Cardiac fibroblast (primary cell): ENCODE measurements at regions not wholly inside any gene's neighbourhood (a gene's known extent, or its start where the extent isn't known, plus 50 kb on each side); places are given as distances from the start of the nearest gene placed in this dataset.

Source experiments
- DNase-seq, 2 donors: peaks; one replicate each; pipeline versions ENCODE4 v3.0.0 to v3.0.0-alpha.2; 2010; ENCODE audit warnings: low read depth in 2 of 2
- H3K4me3 ChIP-seq, 2 donors: replicated peaks in 1 of 2; 1 replicate in 1 of 2; 2 replicates in 1 of 2; pipeline ENCODE4 v1.5.1; 2011; ENCODE audit warnings: low read depth in 2 of 2, low read length in 2 of 2, mild to moderate bottlenecking in 2 of 2, moderate library complexity in 1 of 2
- TF ChIP-seq, protein P1 (sequence below): IDR thresholded peaks from one replicate; pipeline ENCODE4 v1.5.1; 2011; ENCODE audit warnings: low read depth, mild to moderate bottlenecking, low read length, inconsistent platforms

DNA sequence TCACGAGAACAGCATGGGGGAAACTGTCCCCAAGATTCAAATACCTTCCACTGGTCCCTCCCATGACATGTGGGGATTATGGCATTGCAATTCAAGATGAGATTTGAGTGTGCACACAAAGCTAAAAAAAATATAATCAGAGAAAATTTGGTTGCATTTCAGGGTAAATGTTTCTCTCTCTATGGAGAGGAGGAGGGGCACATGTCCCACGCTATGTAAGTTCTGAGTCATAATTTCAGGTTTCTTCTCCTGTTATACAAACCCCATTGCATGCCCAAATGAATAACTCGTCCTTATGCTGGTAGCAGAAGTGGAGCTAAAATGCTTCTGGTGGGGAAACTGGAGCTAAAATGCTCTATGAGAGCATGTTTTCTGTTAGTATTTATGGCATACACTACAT, 209.7 kb upstream of the DCBLD2 start:
- TF ChIP-seq, protein P1, sequence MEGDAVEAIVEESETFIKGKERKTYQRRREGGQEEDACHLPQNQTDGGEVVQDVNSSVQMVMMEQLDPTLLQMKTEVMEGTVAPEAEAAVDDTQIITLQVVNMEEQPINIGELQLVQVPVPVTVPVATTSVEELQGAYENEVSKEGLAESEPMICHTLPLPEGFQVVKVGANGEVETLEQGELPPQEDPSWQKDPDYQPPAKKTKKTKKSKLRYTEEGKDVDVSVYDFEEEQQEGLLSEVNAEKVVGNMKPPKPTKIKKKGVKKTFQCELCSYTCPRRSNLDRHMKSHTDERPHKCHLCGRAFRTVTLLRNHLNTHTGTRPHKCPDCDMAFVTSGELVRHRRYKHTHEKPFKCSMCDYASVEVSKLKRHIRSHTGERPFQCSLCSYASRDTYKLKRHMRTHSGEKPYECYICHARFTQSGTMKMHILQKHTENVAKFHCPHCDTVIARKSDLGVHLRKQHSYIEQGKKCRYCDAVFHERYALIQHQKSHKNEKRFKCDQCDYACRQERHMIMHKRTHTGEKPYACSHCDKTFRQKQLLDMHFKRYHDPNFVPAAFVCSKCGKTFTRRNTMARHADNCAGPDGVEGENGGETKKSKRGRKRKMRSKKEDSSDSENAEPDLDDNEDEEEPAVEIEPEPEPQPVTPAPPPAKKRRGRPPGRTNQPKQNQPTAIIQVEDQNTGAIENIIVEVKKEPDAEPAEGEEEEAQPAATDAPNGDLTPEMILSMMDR: no peak
- H3K4me3 ChIP-seq: no peak overlapping the region
- DNase-seq: peak in 1 of 2 donors; percentile 54

DNA sequence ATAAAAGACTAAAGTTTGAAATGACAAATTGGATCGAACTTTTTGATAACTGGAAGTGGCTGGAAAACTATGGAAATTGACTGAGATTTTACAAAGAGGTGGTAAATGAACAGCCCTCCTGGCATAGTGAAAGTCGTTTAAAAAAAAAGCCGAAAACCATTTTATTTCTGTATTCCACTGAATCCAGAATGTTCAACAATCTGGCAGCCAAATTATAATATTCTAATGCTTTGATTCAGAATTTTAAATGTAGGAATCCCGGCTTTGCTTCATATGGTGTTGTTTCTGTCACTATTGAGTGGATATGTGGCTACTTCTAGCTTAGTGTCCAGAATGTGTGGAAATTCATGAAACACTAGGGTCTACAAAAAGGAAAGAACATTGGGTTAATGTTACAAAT, 208.9 kb upstream of the DCBLD2 start:
- no peak overlapping the region for H3K4me3 ChIP-seq
- TF ChIP-seq, protein P1: no peak
- DNase-seq: no peak

DNA sequence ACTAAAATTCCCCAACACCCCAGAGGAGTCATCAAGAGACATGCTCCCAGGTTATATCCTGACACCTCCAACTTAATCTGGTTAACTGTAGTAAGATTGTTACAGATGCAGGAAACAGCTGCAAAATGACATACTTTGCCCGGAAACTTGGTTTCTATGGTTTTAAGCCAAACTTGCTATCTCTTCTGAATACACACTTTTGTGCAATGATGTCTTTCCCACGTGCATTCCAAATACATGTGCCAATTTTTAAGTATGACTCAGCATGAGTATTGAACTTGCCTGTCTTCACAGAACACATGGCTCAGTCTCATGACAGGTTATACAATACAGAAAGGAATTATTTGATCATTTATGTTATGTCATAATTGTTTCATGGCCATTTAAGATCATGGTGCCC, 207.0 kb upstream of the DCBLD2 start:
- no peak overlapping the region for H3K4me3 ChIP-seq
- TF ChIP-seq, protein P1: no peak
- DNase-seq: peak; percentile 96 to 99

DNA sequence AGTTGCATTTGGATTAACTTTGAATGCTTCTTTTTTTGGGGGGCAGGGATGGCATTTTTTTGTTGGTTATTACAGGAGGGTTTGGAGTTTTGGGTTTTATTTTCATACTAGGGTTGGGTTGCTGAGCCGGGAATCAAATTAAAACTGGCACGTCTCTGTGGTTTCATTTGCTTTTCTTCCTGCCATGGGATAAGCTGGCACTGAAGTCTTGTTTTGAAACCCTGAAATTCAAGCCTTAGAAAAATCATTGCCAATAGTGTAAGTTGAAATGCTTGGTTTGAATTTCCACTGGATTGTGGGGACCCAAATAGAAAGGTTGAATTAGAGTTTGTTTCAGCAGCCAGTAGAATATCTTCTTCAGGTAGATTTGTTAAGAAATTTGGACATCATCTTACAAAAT, 193.1 kb upstream of the DCBLD2 start:
- H3K4me3 ChIP-seq: no peak overlapping the region
- TF ChIP-seq, protein P1: no peak
- no peak for DNase-seq

DNA sequence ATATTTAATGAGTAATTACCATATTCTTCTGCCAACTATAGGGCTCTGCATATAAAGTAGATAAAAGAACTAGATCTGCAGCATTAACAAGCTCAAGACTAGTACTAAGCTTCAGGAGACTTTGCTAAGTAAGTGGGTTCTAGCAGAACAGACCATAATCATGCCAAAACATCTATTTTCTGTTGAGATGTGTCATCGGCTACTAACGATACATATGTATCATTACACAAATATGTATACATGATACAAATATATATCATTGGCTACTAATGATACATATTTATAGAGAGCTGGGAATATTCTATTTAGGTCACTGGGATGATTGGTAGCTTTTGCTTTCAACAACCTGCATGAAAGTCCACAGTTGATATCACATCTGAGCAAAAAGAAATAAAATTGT, 185.8 kb upstream of the DCBLD2 start:
- no peak for DNase-seq
- TF ChIP-seq, protein P1: no peak
- no peak overlapping the region for H3K4me3 ChIP-seq

DNA sequence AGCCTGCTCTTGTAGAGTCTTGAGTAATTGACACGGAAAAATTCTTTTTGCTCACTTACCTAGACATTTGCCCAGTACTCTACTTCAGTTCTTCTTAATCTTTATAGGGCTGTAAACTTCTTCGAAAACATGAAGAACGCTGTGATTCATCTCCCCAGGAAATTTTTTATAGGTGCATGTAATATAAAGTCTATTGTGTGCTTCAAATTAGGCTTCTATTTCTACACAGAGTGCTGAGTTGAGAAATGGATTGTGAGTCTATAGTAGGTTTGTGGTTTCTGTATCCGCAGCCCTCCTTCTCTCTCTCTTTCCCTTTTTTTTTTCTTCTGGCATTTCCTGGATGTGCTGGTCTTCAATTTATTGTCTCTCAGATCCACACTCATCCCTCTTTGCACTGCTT, 183.3 kb upstream of the DCBLD2 start:
- TF ChIP-seq, protein P1: no peak
- H3K4me3 ChIP-seq: no peak overlapping the region
- peak in 1 of 2 donors; percentile 15 for DNase-seq

DNA sequence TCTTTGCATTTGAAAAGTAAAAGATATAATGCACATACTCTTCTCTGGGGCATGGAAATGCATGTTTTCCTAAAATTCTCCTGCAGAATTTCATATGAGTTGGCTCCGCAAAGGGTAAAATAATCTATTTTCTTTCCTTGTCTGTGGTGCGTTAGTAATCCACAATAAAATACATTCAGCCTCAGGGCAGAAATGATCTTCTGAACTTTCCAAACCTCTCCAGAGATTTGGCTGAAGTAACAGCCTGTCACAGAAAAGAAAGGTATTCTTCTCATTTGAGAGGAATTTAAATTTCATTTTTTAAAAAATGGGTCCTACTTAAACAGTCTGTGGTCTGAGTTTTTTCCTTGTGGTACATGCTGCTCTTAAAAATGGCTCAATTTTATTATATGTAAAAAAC, 182.7 kb upstream of the DCBLD2 start:
- no peak overlapping the region for H3K4me3 ChIP-seq
- TF ChIP-seq, protein P1: no peak

More for the DNA sequence above, 182.7 kb upstream of the DCBLD2 start:
- no peak for DNase-seq
